Endothelial cell of umbilical vein (primary cell): ENCODE measurements at regions not wholly inside any gene's neighbourhood (a gene's known extent, or its start where the extent isn't known, plus 50 kb on each side); places are given as distances from the start of the nearest gene placed in this dataset.

Experiments
- BruUV-seq: library from RNA; stranded (reverse); fragments of 400-500 nt; replicated peaks from 2 replicates; lab custom pipeline; 2021; lab: Mats Ljungman, UMichigan
- CTCF ChIA-PET: fragments of 300-600, 350-600 bp; sonication (Branson Sonifier 250); formaldehyde crosslinking; loops from one replicate; lab custom pipeline; 2021; ENCODE audit warnings: antibody characterized with exemption, inconsistent platforms; lab: Charles Lee
- POLR2A ChIA-PET: fragments of 300-600, 350-600 bp; sonication (Branson Sonifier 250); formaldehyde crosslinking; loops from one replicate; lab custom pipeline; 2021; ENCODE audit warnings: antibody characterized with exemption, inconsistent platforms; lab: Charles Lee
- DNase-seq: peaks from one replicate; pipeline ENCODE4 v3.0.0-alpha.2; 2011; ENCODE audit warnings: low read depth, low spot score
- FAIRE-seq: peaks from 2 replicates; lab custom pipeline; 2011; peaks lifted over from hg19 to GRCh38; lab: Jason Lieb, UNC
- H2AFZ ChIP-seq: 2 replicates; pipeline ENCODE4 v1.6.0; 2012; ENCODE audit warnings: low read depth, low read length, control low read depth, inconsistent platforms
- H3K27ac ChIP-seq: 2 replicates; pipeline ENCODE4 v1.5.1; 2011; ENCODE audit warnings: low read depth, mild to moderate bottlenecking, control low read depth, low read length, moderate library complexity; ENCODE audit not compliant: insufficient read depth
- H3K27me3 ChIP-seq, 2 experiments: 2 replicates each; pipeline versions ENCODE4 v1.6.0 to v1.6.1; 2011; ENCODE audit warnings: low read length in 2 of 2, mixed read lengths in 1 of 2; ENCODE audit not compliant: control insufficient read depth in 2 of 2, insufficient read depth in 2 of 2
- H3K36me3 ChIP-seq, 2 experiments: 2 replicates in 1 of 2; 3 replicates in 1 of 2; pipeline ENCODE4 v1.5.1; 2011; ENCODE audit warnings: low read length in 2 of 2, mild to moderate bottlenecking in 1 of 2, moderate library complexity in 1 of 2; ENCODE audit not compliant: control insufficient read depth in 2 of 2, insufficient read depth in 2 of 2; ENCODE audit errors: extremely low read depth in 1 of 2
- H3K4me1 ChIP-seq: 3 replicates; pipeline ENCODE4 v1.5.1; 2011; ENCODE audit warnings: mild to moderate bottlenecking, low read length; ENCODE audit not compliant: control insufficient read depth, insufficient read depth; ENCODE audit errors: extremely low read depth
- H3K4me2 ChIP-seq: 2 replicates; pipeline ENCODE4 v1.6.1; 2011; ENCODE audit warnings: low read length, control low read depth, mixed read lengths; ENCODE audit not compliant: insufficient read depth
- H3K4me3 ChIP-seq, 3 experiments: fragments of 200-600 bp in 1 of 3; sonication (generic), shearing (Covaris generic) in 1 of 3; replicated peaks in 1 of 3; 2 replicates each; pipeline ENCODE4 v1.5.1; 2011 to 2016; ENCODE audit warnings: control low read depth in 3 of 3, low read length in 3 of 3, mild to moderate bottlenecking in 2 of 3, inconsistent platforms in 1 of 3, low read depth in 1 of 3, moderate library complexity in 1 of 3; ENCODE audit not compliant: insufficient read depth in 1 of 3
- H3K79me2 ChIP-seq: 2 replicates; pipeline ENCODE4 v1.6.0; 2012; ENCODE audit warnings: low read length, inconsistent platforms; ENCODE audit not compliant: control insufficient read depth, insufficient read depth
- H3K9ac ChIP-seq: replicated peaks from 2 replicates; pipeline ENCODE3; 2011; ENCODE audit warnings: low read length, control low read depth; ENCODE audit not compliant: insufficient read depth; ENCODE audit errors: extremely low read depth
- H3K9me1 ChIP-seq: replicated peaks from 3 replicates; pipeline ENCODE4 v1.6.0; 2011; ENCODE audit warnings: mild to moderate bottlenecking, low read length; ENCODE audit not compliant: control insufficient read depth, insufficient read depth; ENCODE audit errors: extremely low read depth
- H3K9me3 ChIP-seq: replicated peaks from 2 replicates; pipeline ENCODE4 v1.5.1; 2012; ENCODE audit warnings: low read length, inconsistent platforms; ENCODE audit not compliant: control insufficient read depth, insufficient read depth
- H4K20me1 ChIP-seq: replicated peaks from 2 replicates; pipeline ENCODE3; 2011; ENCODE audit warnings: mild to moderate bottlenecking, low read length; ENCODE audit not compliant: control insufficient read depth, insufficient read depth; ENCODE audit errors: extremely low read depth
- EZH2 ChIP-seq: IDR thresholded peaks from 2 replicates; pipeline ENCODE4 v1.6.1; 2012; ENCODE audit warnings: borderline replicate concordance, low read depth, mild to moderate bottlenecking, moderate library complexity, low read length, inconsistent platforms; ENCODE audit not compliant: severe bottlenecking
- FOS ChIP-seq: IDR thresholded peaks from 2 replicates; pipeline ENCODE4 v1.6.1; 2011; ENCODE audit warnings: mild to moderate bottlenecking, low read length, moderate library complexity, borderline replicate concordance; ENCODE audit not compliant: insufficient read depth
- GATA2 ChIP-seq: IDR thresholded peaks from 2 replicates; pipeline ENCODE4 v1.7.0; 2011; ENCODE audit warnings: low read depth, mild to moderate bottlenecking, moderate library complexity, mixed read lengths, low read length; ENCODE audit not compliant: insufficient read length, insufficient read depth
- JUN ChIP-seq: IDR thresholded peaks from 2 replicates; pipeline ENCODE4 v1.6.1; 2011; ENCODE audit warnings: borderline replicate concordance, low read depth; ENCODE audit not compliant: insufficient read length, insufficient read depth
- MYC ChIP-seq: IDR thresholded peaks from one replicate; pipeline ENCODE4 v1.6.1; 2011; ENCODE audit warnings: mild to moderate bottlenecking, low read depth, low read length
- POLR2A ChIP-seq: IDR thresholded peaks from 2 replicates; pipeline ENCODE4 v1.6.1; 2012; ENCODE audit warnings: low read depth, mild to moderate bottlenecking, control low read depth, low read length
- POLR2AphosphoS5 ChIP-seq: IDR thresholded peaks from 2 replicates; pipeline ENCODE4 v1.6.1; 2012; ENCODE audit warnings: low read depth, mild to moderate bottlenecking, control low read depth, low read length, moderate library complexity; ENCODE audit not compliant: insufficient read depth
- dilution Hi-C: fragments of 300-500 bp; cut with MboI; formaldehyde crosslinking; loops from one replicate; pipeline ENCODE4 v1.15.0; 2019; ENCODE audit warnings: low sequenced_read_pairs; ENCODE audit not compliant: extremely low pct_ligation_motif_present
- intact Hi-C: fragments of 100-400 bp; cut with micrococcal nuclease; formaldehyde crosslinking; loops from one replicate; pipeline ENCODE4 v1.10.0; 2022
- TF ChIP-seq, protein P1 (sequence below): IDR thresholded peaks from 2 replicates; pipeline ENCODE4 v1.6.1; 2011; ENCODE audit not compliant: insufficient read depth, insufficient read length
- TF ChIP-seq, protein P2 (sequence below), 2 donors: IDR thresholded peaks; 1 replicate in 1 of 2; 2 replicates in 1 of 2; pipeline ENCODE4 v1.5.1; 2011; ENCODE audit warnings: low read length in 2 of 2, mild to moderate bottlenecking in 2 of 2, moderate library complexity in 2 of 2, control low read depth in 1 of 2, inconsistent platforms in 1 of 2, low read depth in 1 of 2; ENCODE audit not compliant: insufficient read depth in 1 of 2; ENCODE audit errors: extremely low read depth in 1 of 2

DNA sequence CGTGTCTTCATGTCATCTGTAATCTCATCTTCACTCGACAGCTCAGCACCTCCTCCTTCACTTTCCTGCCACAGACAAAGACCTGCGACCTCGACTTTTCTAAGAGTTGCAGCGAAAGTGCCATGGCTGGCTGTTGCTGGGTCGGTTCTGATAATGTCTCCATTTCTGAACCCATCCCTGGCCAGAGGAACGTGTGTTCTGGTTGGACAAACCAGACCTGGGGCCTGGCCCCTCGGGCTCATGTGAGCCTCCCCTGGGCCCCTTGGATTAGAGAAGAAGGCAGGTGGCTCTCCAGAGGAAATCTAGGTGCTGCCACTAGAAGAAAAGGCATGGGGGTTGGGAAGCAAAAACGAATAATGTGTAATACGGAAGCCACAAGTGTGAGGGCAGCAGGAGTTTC lies 273.7 kb downstream of the GLRX3 start:
- no peaks in the 10 kb centered on the region for H3K9me1 ChIP-seq
- no peak overlapping the region for H3K9ac ChIP-seq
- no TSS peak for BruUV-seq
- no peak for FAIRE-seq
- H3K4me3 ChIP-seq: no peak overlapping the region
- no peaks in the 10 kb centered on the region for H3K4me1 ChIP-seq
- H3K9me3 ChIP-seq: peaks cover 4% of the 10 kb centered on the region
- H3K36me3 ChIP-seq: no peaks in the 10 kb centered on the region
- H3K27me3 ChIP-seq: no peaks in the 10 kb centered on the region
- intact Hi-C loops (no loop called here), dilution Hi-C loops (no loop called here)
- no peak overlapping the region for H2AFZ ChIP-seq
- no peak overlapping the region for H3K4me2 ChIP-seq
- no peak for DNase-seq
- H4K20me1 ChIP-seq: no peaks in the 10 kb centered on the region
- ChIA-PET CTCF (no interaction called here), POLR2A (no interaction called here)
- H3K79me2 ChIP-seq: no peaks in the 10 kb centered on the region
- no peak overlapping the region for H3K27ac ChIP-seq
- TF ChIP-seq, protein P1, sequence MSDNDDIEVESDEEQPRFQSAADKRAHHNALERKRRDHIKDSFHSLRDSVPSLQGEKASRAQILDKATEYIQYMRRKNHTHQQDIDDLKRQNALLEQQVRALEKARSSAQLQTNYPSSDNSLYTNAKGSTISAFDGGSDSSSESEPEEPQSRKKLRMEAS: no peak
- no peak for TF ChIP-seq POLR2AphosphoS5
- TF ChIP-seq EZH2: no peak
- TF ChIP-seq POLR2A: no peak
- TF ChIP-seq JUN: no peak
- TF ChIP-seq MYC: no peak
- no peak for TF ChIP-seq GATA2
- TF ChIP-seq, protein P2, sequence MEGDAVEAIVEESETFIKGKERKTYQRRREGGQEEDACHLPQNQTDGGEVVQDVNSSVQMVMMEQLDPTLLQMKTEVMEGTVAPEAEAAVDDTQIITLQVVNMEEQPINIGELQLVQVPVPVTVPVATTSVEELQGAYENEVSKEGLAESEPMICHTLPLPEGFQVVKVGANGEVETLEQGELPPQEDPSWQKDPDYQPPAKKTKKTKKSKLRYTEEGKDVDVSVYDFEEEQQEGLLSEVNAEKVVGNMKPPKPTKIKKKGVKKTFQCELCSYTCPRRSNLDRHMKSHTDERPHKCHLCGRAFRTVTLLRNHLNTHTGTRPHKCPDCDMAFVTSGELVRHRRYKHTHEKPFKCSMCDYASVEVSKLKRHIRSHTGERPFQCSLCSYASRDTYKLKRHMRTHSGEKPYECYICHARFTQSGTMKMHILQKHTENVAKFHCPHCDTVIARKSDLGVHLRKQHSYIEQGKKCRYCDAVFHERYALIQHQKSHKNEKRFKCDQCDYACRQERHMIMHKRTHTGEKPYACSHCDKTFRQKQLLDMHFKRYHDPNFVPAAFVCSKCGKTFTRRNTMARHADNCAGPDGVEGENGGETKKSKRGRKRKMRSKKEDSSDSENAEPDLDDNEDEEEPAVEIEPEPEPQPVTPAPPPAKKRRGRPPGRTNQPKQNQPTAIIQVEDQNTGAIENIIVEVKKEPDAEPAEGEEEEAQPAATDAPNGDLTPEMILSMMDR (IDR thresholded peaks at IDR 0.05; ENCODE audit: extremely low read depth in 1 of 2, insufficient read depth in 1 of 2, low read depth in 1 of 2, low read length in 2 of 2): no peak
- no peak for TF ChIP-seq FOS
